ENCODE measurements at regions not wholly inside any gene's neighbourhood (a gene's known extent, or its start where the extent isn't known, plus 50 kb on each side); places are given as distances from the start of the nearest gene placed in this dataset.

GRCh38 chr3:41104147-41104546 lies 95.2 kb upstream of the CTNNB1 start:
- TF ChIP-seq CTCF (IDR thresholded peaks at IDR 0.05): no peak
- Histone ChIP-seq H3K9me3 (ENCODE audit: control insufficient read depth, low read length) (no peaks in the 10 kb centered on the region), H3K79me2 (no peaks in the 10 kb centered on the region), H3K4me2 (ENCODE audit: low read length) (no peak overlapping the region), H3K27me3 (ENCODE audit: control insufficient read depth, insufficient read depth, low read length) (no peaks in the 10 kb centered on the region), H2AFZ (no peak overlapping the region), H3K27ac (no peak overlapping the region), H3K4me1 (no peaks in the 10 kb centered on the region), H3K36me3 (ENCODE audit: control insufficient read depth, insufficient read depth, low read length) (no peaks in the 10 kb centered on the region), H3K4me3 (ENCODE audit: low read depth, low read length) (no peak overlapping the region), H3K9ac (no peak overlapping the region)

- Histone ChIP-seq H2AFZ (no peak overlapping the region), H3K79me2 (no peaks in the 10 kb centered on the region), H3K4me2 (ENCODE audit: low read length) (no peak overlapping the region), H3K9ac (no peak overlapping the region), H3K9me3 (ENCODE audit: control insufficient read depth, low read length) (no peaks in the 10 kb centered on the region), H3K4me1 (no peaks in the 10 kb centered on the region), H3K27ac (no peak overlapping the region), H3K27me3 (ENCODE audit: control insufficient read depth, insufficient read depth, low read length) (no peaks in the 10 kb centered on the region), H3K36me3 (ENCODE audit: control insufficient read depth, insufficient read depth, low read length) (no peaks in the 10 kb centered on the region), H3K4me3 (ENCODE audit: low read depth, low read length) (no peak overlapping the region)
- TF ChIP-seq CTCF (IDR thresholded peaks at IDR 0.05): no peak
Measured at GRCh38 chr3:41106691-41107090, 92.6 kb upstream of the CTNNB1 start.

- no peak for TF ChIP-seq CTCF (IDR thresholded peaks at IDR 0.05)
- Histone ChIP-seq H3K4me2 (ENCODE audit: low read length) (no peak overlapping the region), H3K4me1 (no peaks in the 10 kb centered on the region), H3K36me3 (ENCODE audit: control insufficient read depth, insufficient read depth, low read length) (no peaks in the 10 kb centered on the region), H3K79me2 (no peaks in the 10 kb centered on the region), H3K9ac (no peak overlapping the region), H2AFZ (no peak overlapping the region), H3K9me3 (ENCODE audit: control insufficient read depth, low read length) (no peaks in the 10 kb centered on the region), H3K4me3 (ENCODE audit: low read depth, low read length) (no peak overlapping the region), H3K27ac (no peak overlapping the region), H3K27me3 (ENCODE audit: control insufficient read depth, insufficient read depth, low read length) (no peaks in the 10 kb centered on the region)
Measured at GRCh38 chr3:41111011-41111410, 88.3 kb upstream of the CTNNB1 start.

- Histone ChIP-seq H2AFZ (no peak overlapping the region), H3K79me2 (no peaks in the 10 kb centered on the region), H3K4me1 (no peaks in the 10 kb centered on the region), H3K36me3 (ENCODE audit: control insufficient read depth, insufficient read depth, low read length) (no peaks in the 10 kb centered on the region), H3K27me3 (ENCODE audit: control insufficient read depth, insufficient read depth, low read length) (no peaks in the 10 kb centered on the region), H3K9me3 (ENCODE audit: control insufficient read depth, low read length) (no peaks in the 10 kb centered on the region), H3K9ac (no peak overlapping the region), H3K4me2 (ENCODE audit: low read length) (no peak overlapping the region), H3K4me3 (ENCODE audit: low read depth, low read length) (no peak overlapping the region), H3K27ac (no peak overlapping the region)
- TF ChIP-seq CTCF (IDR thresholded peaks at IDR 0.05): no peak
Measured at GRCh38 chr3:41112466-41112865, 86.8 kb upstream of the CTNNB1 start.

- H3K9me3 ChIP-seq (ENCODE audit: control insufficient read depth, low read length): no peaks in the 10 kb centered on the region
- H3K79me2 ChIP-seq: no peaks in the 10 kb centered on the region
- H3K27me3 ChIP-seq (ENCODE audit: control insufficient read depth, insufficient read depth, low read length): no peaks in the 10 kb centered on the region
- H3K4me2 ChIP-seq (ENCODE audit: low read length): no peak overlapping the region
- H3K4me1 ChIP-seq: no peaks in the 10 kb centered on the region
- TF ChIP-seq CTCF (IDR thresholded peaks at IDR 0.05): no peak
- no peak overlapping the region for H2AFZ ChIP-seq
- no peak overlapping the region for H3K4me3 ChIP-seq (ENCODE audit: low read depth, low read length)
- H3K9ac ChIP-seq: no peak overlapping the region
- H3K36me3 ChIP-seq (ENCODE audit: control insufficient read depth, insufficient read depth, low read length): no peaks in the 10 kb centered on the region
- H3K27ac ChIP-seq: no peak overlapping the region
Measured at GRCh38 chr3:41115069-41115468, 84.2 kb upstream of the CTNNB1 start.
